PC-9 (cell line): ENCODE measurements at regions not wholly inside any gene's neighbourhood (a gene's known extent, or its start where the extent isn't known, plus 50 kb on each side); places are given as distances from the start of the nearest gene placed in this dataset.

Experiments used
- EZH2 ChIP-seq: fragments of 200-600 bp; sonication (generic); IDR thresholded peaks from 2 replicates; pipeline ENCODE4 v1.8.0; 2017; ENCODE audit warnings: antibody characterized with exemption, low read depth
- TF ChIP-seq, protein P1 (sequence below): fragments of 200-600 bp; sonication (generic); conservative IDR thresholded peaks from 2 replicates; pipeline ENCODE4 v1.6.1; 2017; ENCODE audit warnings: mixed run types, antibody characterized with exemption, mild to moderate bottlenecking, moderate library complexity

DNA sequence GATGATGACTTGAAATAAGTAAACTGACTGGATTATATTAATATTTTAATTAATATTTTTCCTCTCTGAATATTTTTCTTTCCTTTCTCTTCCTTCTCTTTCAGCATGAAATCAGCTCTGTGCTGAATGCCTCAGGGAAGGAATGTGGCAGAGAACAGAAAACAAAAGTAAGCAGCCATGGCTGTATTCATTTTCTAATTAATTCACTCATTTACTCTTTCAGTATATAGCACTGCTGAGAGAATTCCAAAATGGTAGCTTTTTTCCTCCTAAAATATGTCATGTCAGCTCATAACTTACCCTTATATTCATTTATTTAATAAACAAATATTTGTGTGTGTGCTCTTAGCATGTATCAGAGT lies 522.5 kb downstream of the PTPRC start:
- TF ChIP-seq, protein P1, sequence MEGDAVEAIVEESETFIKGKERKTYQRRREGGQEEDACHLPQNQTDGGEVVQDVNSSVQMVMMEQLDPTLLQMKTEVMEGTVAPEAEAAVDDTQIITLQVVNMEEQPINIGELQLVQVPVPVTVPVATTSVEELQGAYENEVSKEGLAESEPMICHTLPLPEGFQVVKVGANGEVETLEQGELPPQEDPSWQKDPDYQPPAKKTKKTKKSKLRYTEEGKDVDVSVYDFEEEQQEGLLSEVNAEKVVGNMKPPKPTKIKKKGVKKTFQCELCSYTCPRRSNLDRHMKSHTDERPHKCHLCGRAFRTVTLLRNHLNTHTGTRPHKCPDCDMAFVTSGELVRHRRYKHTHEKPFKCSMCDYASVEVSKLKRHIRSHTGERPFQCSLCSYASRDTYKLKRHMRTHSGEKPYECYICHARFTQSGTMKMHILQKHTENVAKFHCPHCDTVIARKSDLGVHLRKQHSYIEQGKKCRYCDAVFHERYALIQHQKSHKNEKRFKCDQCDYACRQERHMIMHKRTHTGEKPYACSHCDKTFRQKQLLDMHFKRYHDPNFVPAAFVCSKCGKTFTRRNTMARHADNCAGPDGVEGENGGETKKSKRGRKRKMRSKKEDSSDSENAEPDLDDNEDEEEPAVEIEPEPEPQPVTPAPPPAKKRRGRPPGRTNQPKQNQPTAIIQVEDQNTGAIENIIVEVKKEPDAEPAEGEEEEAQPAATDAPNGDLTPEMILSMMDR, result no peak
- TF ChIP-seq EZH2, result no peak
